Breast epithelium (tissue), 3 donors: ENCODE measurements at regions not wholly inside any gene's neighbourhood (a gene's known extent, or its start where the extent isn't known, plus 50 kb on each side); places are given as distances from the start of the nearest gene placed in this dataset.
"Not testable (repeated sequence)": the region's sequence is repeated elsewhere in the genome, so short reads cannot be mapped to it uniquely, and the experiment has no call there.

Experiments
- POLR2A ChIP-seq: fragments of 450-650 bp; IDR thresholded peaks from one replicate; pipeline ENCODE4 v1.6.1; 2016; ENCODE audit warnings: antibody characterized with exemption, mild to moderate bottlenecking, moderate library complexity
- POLR2AphosphoS5 ChIP-seq, 3 donors: sonication (generic); formaldehyde crosslinking; IDR thresholded peaks; one replicate each; pipeline ENCODE4 v1.6.1; 2017; ENCODE audit warnings: antibody characterized with exemption in 3 of 3
- TF ChIP-seq, protein P1 (sequence below), 3 donors: fragments of 450-650 bp; IDR thresholded peaks; one replicate each; pipeline ENCODE4 v1.5.1; 2016 to 2017; ENCODE audit warnings: antibody characterized with exemption in 3 of 3, mild to moderate bottlenecking in 3 of 3, moderate library complexity in 3 of 3

DNA sequence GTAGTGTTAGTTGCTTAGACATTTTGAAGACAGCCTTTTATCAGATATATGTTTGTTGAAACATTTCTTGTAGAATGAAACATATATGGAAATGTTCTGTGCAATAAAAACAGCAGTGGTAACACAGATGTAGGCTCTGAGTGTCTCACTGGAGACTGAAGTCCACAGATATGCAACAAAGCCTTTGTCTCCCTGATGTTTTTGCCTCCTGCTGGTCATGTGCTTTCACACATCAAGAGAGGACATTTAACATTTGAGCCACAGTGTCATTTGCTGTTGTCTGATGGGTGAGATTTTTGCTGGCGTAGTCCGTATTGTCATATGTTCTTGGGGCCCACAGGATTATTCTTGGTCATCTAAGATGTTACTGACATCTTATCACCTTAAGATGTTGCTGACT is 161.4 kb downstream of the CCDC74A start:
- TF ChIP-seq, protein P1, sequence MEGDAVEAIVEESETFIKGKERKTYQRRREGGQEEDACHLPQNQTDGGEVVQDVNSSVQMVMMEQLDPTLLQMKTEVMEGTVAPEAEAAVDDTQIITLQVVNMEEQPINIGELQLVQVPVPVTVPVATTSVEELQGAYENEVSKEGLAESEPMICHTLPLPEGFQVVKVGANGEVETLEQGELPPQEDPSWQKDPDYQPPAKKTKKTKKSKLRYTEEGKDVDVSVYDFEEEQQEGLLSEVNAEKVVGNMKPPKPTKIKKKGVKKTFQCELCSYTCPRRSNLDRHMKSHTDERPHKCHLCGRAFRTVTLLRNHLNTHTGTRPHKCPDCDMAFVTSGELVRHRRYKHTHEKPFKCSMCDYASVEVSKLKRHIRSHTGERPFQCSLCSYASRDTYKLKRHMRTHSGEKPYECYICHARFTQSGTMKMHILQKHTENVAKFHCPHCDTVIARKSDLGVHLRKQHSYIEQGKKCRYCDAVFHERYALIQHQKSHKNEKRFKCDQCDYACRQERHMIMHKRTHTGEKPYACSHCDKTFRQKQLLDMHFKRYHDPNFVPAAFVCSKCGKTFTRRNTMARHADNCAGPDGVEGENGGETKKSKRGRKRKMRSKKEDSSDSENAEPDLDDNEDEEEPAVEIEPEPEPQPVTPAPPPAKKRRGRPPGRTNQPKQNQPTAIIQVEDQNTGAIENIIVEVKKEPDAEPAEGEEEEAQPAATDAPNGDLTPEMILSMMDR (IDR thresholded peaks at IDR 0.05) = not testable (repeated sequence)
- not testable (repeated sequence) for TF ChIP-seq POLR2A; POLR2AphosphoS5 (IDR thresholded peaks at IDR 0.05)
